Epithelial cell of prostate (primary cell): ENCODE measurements at regions not wholly inside any gene's neighbourhood (a gene's known extent, or its start where the extent isn't known, plus 50 kb on each side); places are given as distances from the start of the nearest gene placed in this dataset.
A peak's percentile ranks its signal among the peaks of the same experiment; 100 is the strongest.
"Not testable (repeated sequence)": the region's sequence is repeated elsewhere in the genome, so short reads cannot be mapped to it uniquely, and the experiment has no call there.

Experiments used
- DNase-seq: peaks from one replicate; pipeline ENCODE4 v3.0.0-alpha.2; 2011; ENCODE audit warnings: low read depth, low spot score
- H3K27ac ChIP-seq: fragments of 450-650 bp; 2 replicates; pipeline ENCODE4 v1.5.1; 2017; ENCODE audit warnings: mild to moderate bottlenecking

- H3K27ac ChIP-seq = peak overlapping the region; percentile 78
- DNase-seq = peak; percentile 92
Measured at GRCh38 chr1:221958161-221958562, 216.3 kb upstream of the DUSP10 start.

GRCh38 chr1:221957350-221957749 lies 215.5 kb upstream of the DUSP10 start:
- DNase-seq = not testable (repeated sequence)
- peak overlapping the region; percentile 78 for H3K27ac ChIP-seq

- H3K27ac ChIP-seq = no peak overlapping the region
Measured at GRCh38 chr1:221949996-221950395, 208.1 kb upstream of the DUSP10 start.

GRCh38 chr1:221948459-221948858 lies 206.6 kb upstream of the DUSP10 start:
- peak overlapping the region; percentile 52 for H3K27ac ChIP-seq
- no peak for DNase-seq

More at GRCh38 chr1:221949996-221950395, 208.1 kb upstream of the DUSP10 start:
- DNase-seq = no peak

- DNase-seq = peak; percentile 43
- peak overlapping the region; percentile 52 for H3K27ac ChIP-seq
Measured at GRCh38 chr1:221947731-221948130, 205.8 kb upstream of the DUSP10 start.

- no peak for DNase-seq
- H3K27ac ChIP-seq = no peak overlapping the region
Measured at GRCh38 chr1:221946768-221947167, 204.9 kb upstream of the DUSP10 start.

- DNase-seq = no peak
- H3K27ac ChIP-seq = no peak overlapping the region
Measured at GRCh38 chr1:221945669-221946068, 203.8 kb upstream of the DUSP10 start.

GRCh38 chr1:221944247-221944870 lies 202.5 kb upstream of the DUSP10 start:
- H3K27ac ChIP-seq = no peak overlapping the region
- no peak for DNase-seq

GRCh38 chr1:221940631-221941030 lies 198.7 kb upstream of the DUSP10 start:
- no peak overlapping the region for H3K27ac ChIP-seq
- no peak for DNase-seq

- no peak overlapping the region for H3K27ac ChIP-seq
Measured at GRCh38 chr1:221939607-221940006, 197.7 kb upstream of the DUSP10 start.

GRCh38 chr1:221937155-221937953 lies 195.5 kb upstream of the DUSP10 start:
- no peak for DNase-seq
- H3K27ac ChIP-seq = no peak overlapping the region

More at GRCh38 chr1:221939607-221940006, 197.7 kb upstream of the DUSP10 start:
- DNase-seq = no peak

GRCh38 chr1:221933814-221934213 lies 191.9 kb upstream of the DUSP10 start:
- no peak for DNase-seq
- H3K27ac ChIP-seq = no peak overlapping the region

- no peak overlapping the region for H3K27ac ChIP-seq
- DNase-seq = no peak
Measured at GRCh38 chr1:221926441-221926840, 184.6 kb upstream of the DUSP10 start.

GRCh38 chr1:221925947-221926346 lies 184.1 kb upstream of the DUSP10 start:
- DNase-seq = no peak
- H3K27ac ChIP-seq = no peak overlapping the region

- DNase-seq = no peak
- no peak overlapping the region for H3K27ac ChIP-seq
Measured at GRCh38 chr1:221923929-221924598, 182.2 kb upstream of the DUSP10 start.

- no peak for DNase-seq
Measured at GRCh38 chr1:221921936-221922335, 180.0 kb upstream of the DUSP10 start.

GRCh38 chr1:221919743-221920142 lies 177.9 kb upstream of the DUSP10 start:
- H3K27ac ChIP-seq = no peak overlapping the region
- no peak for DNase-seq

More at GRCh38 chr1:221921936-221922335, 180.0 kb upstream of the DUSP10 start:
- no peak overlapping the region for H3K27ac ChIP-seq

GRCh38 chr1:221919341-221919740 lies 177.5 kb upstream of the DUSP10 start:
- H3K27ac ChIP-seq = no peak overlapping the region
- no peak for DNase-seq

GRCh38 chr1:221916176-221916575 lies 174.3 kb upstream of the DUSP10 start:
- no peak overlapping the region for H3K27ac ChIP-seq
- no peak for DNase-seq

- H3K27ac ChIP-seq = no peak overlapping the region
Measured at GRCh38 chr1:221915764-221916163, 173.9 kb upstream of the DUSP10 start.

GRCh38 chr1:221913351-221913892 lies 171.5 kb upstream of the DUSP10 start:
- no peak for DNase-seq
- H3K27ac ChIP-seq = no peak overlapping the region

More at GRCh38 chr1:221915764-221916163, 173.9 kb upstream of the DUSP10 start:
- no peak for DNase-seq
